ENCODE measurements at regions not wholly inside any gene's neighbourhood (a gene's known extent, or its start where the extent isn't known, plus 50 kb on each side); places are given as distances from the start of the nearest gene placed in this dataset.

GRCh38 chr18:54465502-54465901, 107.8 kb downstream of the C18orf54 start:
- TF ChIP-seq CTCF (IDR thresholded peaks at IDR 0.05) (no peak), POLR2A (IDR thresholded peaks at IDR 0.05) (no peak)
